GM19328 (cell line): ENCODE measurements at regions not wholly inside any gene's neighbourhood (a gene's known extent, or its start where the extent isn't known, plus 50 kb on each side); places are given as distances from the start of the nearest gene placed in this dataset.
"Not testable (repeated sequence)": the region's sequence is repeated elsewhere in the genome, so short reads cannot be mapped to it uniquely, and the experiment has no call there.

Experiments used
- ATAC-seq: cut with Tn5 transposase; IDR thresholded peaks from one replicate; pipeline ENCODE4 v1.9.1; 2021; ENCODE audit warnings: mild to moderate bottlenecking, moderate library complexity; ENCODE audit not compliant: unreplicated experiment

- not testable (repeated sequence) for ATAC-seq
Measured at GRCh38 chr7:142477801-142478200, 219.9 kb upstream of the PRSS58 start.

DNA sequence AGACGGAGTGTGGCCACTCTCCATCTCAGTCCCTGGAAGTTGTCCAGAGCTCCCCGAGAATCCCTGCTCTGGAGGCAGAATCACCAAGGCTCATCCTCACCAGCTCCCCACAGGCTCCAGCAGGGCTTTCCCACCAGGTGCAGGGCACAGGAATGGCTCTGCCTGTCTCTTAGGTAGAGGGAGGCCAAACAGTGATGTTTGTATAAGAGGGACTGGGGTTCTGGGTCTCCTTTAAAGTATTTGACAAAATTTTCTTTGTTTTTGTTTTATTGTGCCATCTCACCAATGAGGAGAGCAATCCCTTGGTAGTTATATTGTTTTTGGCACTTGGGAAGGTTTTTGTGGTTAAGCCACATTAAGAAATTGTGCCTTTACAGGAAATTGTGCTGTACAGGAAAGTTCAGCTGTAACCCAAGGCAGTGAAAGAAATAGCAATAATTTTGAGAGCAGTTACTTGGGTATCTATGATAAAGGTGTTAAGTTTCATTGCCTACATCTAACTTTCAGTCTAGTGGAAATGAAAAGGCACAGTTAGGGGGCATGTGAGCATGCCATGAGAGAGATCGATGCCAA lies 219.3 kb upstream of the PRSS58 start:
- no peak for ATAC-seq

DNA sequence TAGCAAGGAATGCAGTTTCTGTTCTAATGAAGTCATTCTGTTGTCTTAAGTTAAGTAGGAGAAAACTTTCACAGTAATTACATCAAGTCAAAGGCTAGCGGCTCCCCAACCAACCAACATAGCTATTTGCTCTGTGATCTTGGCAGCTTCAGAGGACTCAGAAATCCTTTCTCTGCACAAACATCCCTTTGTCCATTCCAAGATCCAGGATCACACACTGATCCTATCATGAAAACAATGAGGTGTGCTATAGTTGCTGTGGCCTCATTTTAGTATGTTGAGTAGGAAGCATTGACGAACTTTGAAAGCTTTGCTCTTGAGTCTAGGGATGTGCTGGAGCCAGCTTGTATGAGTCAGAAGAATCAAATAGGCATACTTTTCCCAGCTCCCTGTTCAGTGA lies 218.2 kb upstream of the PRSS58 start:
- ATAC-seq = no peak

- ATAC-seq = no peak
Measured at GRCh38 chr7:142471820-142472219, 214.0 kb upstream of the PRSS58 start.

DNA sequence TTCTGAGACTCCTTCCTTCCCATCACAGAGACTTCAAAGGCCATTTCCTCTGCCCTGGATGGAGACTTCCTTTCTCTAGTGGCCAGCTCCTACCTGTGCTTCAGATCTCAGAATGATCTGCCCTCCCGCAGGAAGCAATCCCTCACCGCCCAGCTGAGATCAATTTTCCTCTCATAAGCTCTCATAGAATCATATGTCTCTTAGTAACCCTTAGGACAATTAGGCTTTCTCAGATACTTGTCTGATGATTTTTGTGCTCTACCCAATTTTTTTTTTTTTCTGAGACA lies 212.6 kb upstream of the PRSS58 start:
- no peak for ATAC-seq

DNA sequence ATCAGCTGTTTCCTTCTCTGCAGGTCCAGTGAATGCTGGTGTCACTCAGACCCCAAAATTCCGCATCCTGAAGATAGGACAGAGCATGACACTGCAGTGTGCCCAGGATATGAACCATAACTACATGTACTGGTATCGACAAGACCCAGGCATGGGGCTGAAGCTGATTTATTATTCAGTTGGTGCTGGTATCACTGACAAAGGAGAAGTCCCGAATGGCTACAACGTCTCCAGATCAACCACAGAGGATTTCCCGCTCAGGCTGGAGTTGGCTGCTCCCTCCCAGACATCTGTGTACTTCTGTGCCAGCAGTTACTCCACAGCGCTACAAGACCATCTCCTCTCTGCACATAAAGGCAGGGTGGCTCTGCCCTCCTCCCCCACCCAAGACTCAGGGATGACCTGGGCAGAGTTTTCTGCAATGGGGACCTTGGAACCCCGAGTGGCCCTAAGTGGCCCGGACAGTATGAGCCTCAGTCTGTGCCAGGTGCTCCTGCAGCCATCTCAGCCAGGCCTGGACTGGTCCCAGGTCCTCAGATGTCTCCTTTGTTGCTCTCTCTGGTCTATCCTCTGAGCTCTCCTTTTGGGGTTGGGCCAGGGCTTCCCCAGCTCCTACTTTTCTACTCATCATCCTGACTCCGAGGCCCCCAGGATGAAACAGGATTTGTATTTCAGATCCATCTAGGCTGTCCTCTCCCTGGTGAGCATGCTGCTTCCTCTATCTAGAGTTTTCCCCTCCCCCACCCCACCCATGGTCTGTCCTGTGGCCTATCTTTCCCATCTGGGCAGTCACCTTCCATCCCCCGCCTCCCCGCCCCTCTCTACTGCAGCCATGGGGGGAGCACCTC lies 212.1 kb upstream of the PRSS58 start:
- ATAC-seq = no peak

- ATAC-seq = no peak
Measured at GRCh38 chr7:142468871-142469665, 211.2 kb upstream of the PRSS58 start.

- not testable (repeated sequence) for ATAC-seq
Measured at GRCh38 chr7:142467056-142467655, 209.3 kb upstream of the PRSS58 start.

GRCh38 chr7:142463401-142463850 lies 205.6 kb upstream of the PRSS58 start:
- ATAC-seq = no peak

DNA sequence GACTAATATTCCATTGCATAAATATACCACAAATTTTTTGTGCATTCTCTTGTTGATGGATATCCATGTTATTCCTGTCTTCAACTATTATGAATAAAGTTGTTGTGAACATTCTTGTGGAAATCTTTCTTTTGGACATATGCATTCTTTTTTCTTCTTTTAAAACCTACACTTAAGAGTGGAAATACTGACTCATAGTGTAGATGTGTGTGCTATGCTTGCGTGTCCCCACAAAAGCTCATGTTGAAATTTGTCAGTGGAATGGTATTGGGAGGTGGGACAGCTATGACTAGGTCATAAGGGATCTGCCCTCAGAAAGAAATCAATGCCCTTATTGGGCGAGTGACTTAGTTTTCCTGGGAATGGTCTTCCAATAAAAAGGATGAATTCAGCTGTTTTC lies 203.6 kb upstream of the PRSS58 start:
- ATAC-seq = no peak

DNA sequence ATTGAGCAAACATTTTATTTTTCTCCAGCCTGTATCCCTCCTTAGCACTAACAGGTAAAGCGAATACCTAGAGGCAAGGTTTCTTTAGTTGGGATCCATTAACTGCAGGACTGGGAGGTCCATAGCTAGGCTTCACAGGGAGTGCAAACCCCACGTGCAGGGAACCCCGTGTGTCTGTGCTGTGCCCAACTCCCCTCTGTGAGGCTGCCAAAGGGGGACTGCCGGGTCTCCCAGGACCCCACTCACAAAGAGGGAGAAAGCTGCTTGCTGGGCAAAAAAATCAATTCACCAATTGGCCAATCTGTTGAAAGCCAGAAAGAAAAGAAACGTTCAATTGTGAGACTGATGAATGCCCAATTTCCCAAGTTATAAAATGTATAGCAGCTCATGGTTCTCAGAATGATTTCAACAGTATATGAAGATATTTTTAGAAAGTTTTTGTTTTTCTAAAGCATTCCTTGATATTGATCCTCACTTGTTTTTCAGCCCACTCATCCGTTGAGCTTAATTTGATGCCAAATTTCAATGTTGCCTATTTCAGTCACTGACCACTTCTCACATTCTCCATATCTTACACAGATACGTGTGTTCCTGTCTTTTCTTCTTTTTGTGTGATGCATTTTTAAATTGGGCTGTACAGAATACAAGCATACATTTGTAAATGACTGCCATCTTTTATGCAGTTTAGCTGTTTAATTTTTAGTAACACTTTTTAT lies 202.7 kb upstream of the PRSS58 start:
- ATAC-seq = no peak

DNA sequence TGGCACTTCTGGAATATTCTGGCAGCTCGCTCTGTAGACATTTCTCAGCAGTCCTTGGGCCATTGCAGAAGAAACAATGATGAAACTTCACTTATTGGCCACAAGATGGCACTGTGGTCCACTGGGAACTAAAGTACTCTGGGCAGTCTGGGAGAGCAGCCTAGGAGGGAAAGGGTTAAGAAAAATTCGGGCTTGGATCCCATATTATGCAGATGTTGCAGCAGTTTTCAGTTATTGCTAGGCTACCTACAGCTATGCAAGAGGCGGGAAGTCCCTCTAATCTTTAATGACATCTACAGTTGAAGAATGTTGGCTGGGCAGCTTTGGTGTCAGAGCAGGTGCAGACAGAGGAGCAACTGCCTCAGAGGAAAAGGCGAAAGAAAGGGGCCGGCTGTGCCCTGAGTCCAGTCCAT lies 201.7 kb upstream of the PRSS58 start:
- peak; percentile 78 for ATAC-seq

- ATAC-seq = no peak
Measured at GRCh38 chr7:142457146-142457703, 199.4 kb upstream of the PRSS58 start.

DNA sequence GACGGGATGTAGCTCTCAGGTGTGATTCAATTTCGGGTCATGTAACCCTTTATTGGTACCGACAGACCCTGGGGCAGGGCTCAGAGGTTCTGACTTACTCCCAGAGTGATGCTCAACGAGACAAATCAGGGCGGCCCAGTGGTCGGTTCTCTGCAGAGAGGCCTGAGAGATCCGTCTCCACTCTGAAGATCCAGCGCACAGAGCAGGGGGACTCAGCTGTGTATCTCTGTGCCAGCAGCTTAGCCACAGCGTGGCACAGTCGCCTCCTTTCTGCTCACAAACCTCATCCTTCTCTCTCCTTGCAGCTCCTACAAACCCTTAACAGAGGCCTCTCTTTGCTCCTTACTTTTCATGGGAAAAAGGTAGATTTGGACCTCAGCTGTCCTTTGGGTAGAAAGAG lies 197.5 kb upstream of the PRSS58 start:
- ATAC-seq = no peak

DNA sequence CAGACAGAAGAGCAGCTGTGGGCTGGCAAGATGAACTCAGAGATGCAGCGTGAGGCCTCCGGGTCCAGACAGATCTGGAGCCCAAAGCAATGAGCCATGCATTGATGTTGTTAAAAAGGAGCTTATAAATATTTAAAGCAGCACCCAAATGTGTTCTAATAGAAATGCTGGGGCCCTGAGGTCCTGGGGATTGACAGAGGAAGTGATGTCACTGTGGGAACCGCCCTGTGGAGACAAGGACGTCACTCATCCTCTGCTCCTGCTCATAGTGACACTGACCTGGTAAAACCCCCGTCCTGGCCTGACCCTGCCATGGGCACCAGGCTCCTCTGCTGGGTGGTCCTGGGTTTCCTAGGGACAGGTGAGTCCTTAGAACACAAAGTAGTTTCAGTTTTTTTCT lies 197.0 kb upstream of the PRSS58 start:
- ATAC-seq = no peak

DNA sequence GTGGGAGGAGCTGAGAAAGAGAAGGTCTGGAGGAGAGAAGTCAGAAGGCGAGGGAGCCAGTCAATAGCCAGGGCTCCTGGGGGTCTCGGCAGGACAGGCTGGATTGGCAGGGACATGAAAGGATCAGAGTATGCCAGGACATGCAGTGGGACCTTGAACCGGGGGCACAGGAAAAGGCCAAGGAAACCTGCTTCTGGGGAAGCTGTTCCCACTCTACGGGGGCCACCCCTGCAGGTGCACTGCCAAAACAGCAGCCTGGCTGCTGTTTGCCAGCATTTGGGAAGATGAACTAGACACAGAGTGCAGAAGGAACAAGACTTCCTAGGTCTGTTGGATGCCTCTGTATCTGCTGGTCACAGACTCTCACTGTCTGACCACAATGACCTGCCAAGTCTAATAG lies 194.9 kb upstream of the PRSS58 start:
- no peak for ATAC-seq

DNA sequence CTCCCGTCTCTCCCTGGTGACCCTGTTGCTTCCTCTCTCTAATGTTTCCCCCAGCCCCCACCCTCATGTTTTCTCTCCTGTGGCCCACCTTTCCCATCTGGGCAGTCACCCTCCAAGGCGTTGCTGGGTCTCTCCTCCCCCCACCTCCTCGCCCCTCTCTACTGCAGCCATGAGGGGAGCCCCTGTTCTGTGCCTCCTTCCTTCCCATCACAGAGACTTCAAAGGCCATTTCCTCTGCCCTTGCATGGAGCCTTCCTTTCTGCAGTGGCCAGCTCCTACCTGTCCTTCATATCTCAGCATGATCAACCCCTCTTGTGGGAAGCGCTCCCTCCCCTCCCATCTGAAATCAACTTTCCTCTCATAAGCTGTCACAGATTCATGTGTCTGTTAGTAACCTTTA lies 194.0 kb upstream of the PRSS58 start:
- ATAC-seq = no peak

GRCh38 chr7:142451296-142451695 lies 193.4 kb upstream of the PRSS58 start:
- ATAC-seq = no peak

- ATAC-seq = no peak
Measured at GRCh38 chr7:142450695-142451094, 192.8 kb upstream of the PRSS58 start.

- ATAC-seq = no peak
Measured at GRCh38 chr7:142450206-142450605, 192.3 kb upstream of the PRSS58 start.

- not testable (repeated sequence) for ATAC-seq
Measured at GRCh38 chr7:142448857-142449256, 191.0 kb upstream of the PRSS58 start.
